ENCODE measurements at regions not wholly inside any gene's neighbourhood (a gene's known extent, or its start where the extent isn't known, plus 50 kb on each side); places are given as distances from the start of the nearest gene placed in this dataset.

DNA sequence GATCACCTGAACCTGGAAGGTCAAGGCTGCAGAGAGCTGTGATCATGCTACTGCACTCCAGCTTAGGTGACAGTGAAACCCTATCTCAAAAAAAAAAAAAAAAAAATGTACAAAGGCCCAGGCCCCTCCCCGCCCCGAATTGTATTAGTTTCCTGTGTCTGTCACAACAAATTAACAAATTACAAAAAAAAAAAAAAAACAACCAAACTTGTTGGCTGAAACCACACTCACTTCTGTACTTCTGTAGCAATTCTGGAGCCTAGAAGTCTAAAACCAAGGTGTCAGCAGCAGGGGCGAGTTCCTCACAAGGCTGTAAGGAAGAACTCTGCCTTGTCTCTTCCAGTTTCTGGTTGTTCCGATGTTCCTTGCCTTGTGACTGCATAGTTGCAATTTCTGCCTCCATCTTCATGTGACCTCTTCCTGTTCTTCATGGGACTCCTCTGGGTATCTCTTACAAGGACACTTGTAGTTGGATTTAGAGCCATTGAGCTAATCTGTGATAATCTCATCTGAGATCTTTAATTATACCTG lies 100.8 kb upstream of the ZSWIM2 start:
- Histone ChIP-seq H2BK120ac (ENCODE audit: insufficient read depth, low read length, poor library complexity) (no peak overlapping the region), H3K23ac (ENCODE audit: low read length) (no peak overlapping the region), H3K4ac (ENCODE audit: low read depth, low read length) (no peak overlapping the region), H3K9ac (ENCODE audit: low read length) (no peak overlapping the region), H2BK5ac (ENCODE audit: low read depth, low read length, poor library complexity) (no peak overlapping the region), H4K12ac (ENCODE audit: low read depth, low read length) (no peak overlapping the region), H3K27me3 (ENCODE audit: insufficient read depth, low read length) (no peaks in the 10 kb centered on the region), H3K79me1 (ENCODE audit: low read length) (no peaks in the 10 kb centered on the region), H3K4me3 (ENCODE audit: low read depth, low read length) (no peak overlapping the region), H2BK12ac (ENCODE audit: low read length) (no peak overlapping the region), H4K8ac (ENCODE audit: low read depth, low read length) (no peak overlapping the region), H3K14ac (ENCODE audit: low read length) (no peak overlapping the region), H3K4me2 (ENCODE audit: low read length) (no peak overlapping the region), H3K27ac (ENCODE audit: low read depth, low read length) (no peak overlapping the region), H4K91ac (ENCODE audit: low read depth, low read length) (no peak overlapping the region), H2AK5ac (ENCODE audit: low read length) (no peak overlapping the region), H2AFZ (ENCODE audit: insufficient read depth, low read length, poor library complexity) (no peak overlapping the region), H3K9me3 (ENCODE audit: insufficient read depth, low read depth, low read length) (no peaks in the 10 kb centered on the region), H3K18ac (ENCODE audit: low read length) (no peak overlapping the region), H3K36me3 (ENCODE audit: control insufficient read depth in 1 of 2, insufficient read depth in 2 of 2, low read length in 2 of 2) (no peaks in the 10 kb centered on the region), H3K4me1 (ENCODE audit: control insufficient read depth in 1 of 2, insufficient read depth in 2 of 2, low read length in 2 of 2) (no peaks in the 10 kb centered on the region), H3K79me2 (ENCODE audit: control insufficient read depth, insufficient read depth, low read length, poor library complexity) (no peaks in the 10 kb centered on the region)
- DNase-seq: no peak
- WGBS (ENCODE audit: extremely low coverage, insufficient coverage, insufficient read length): no CpG with 5 or more reads among the region's 4 CpGs

DNA sequence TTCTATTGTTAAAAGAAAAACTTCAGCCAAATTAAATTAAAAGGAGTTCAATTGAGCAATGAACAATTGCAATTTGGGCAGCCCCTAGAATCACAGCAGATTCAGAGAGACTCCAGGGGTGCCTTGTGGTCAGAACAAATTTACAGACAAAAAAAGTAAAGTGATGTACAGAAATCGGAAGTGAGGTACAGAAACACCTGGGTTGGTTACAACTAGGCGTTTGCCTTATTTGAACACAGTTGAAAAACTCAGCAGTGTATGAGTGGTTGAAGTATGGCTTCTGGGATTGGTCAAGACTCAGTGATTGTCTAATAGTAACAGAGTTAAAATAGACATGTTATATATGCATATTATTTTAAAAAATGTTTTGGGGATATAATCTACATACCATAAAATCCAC lies 98.5 kb upstream of the ZSWIM2 start:
- no peak overlapping the region for H4K12ac ChIP-seq (ENCODE audit: low read depth, low read length)
- no peak overlapping the region for H2BK5ac ChIP-seq (ENCODE audit: low read depth, low read length, poor library complexity)
- H3K23ac ChIP-seq (ENCODE audit: low read length): no peak overlapping the region
- no peaks in the 10 kb centered on the region for H3K36me3 ChIP-seq (ENCODE audit: control insufficient read depth in 1 of 2, insufficient read depth in 2 of 2, low read length in 2 of 2)
- H4K8ac ChIP-seq (ENCODE audit: low read depth, low read length): no peak overlapping the region
- H2AK5ac ChIP-seq (ENCODE audit: low read length): no peak overlapping the region
- no peaks in the 10 kb centered on the region for H3K79me2 ChIP-seq (ENCODE audit: control insufficient read depth, insufficient read depth, low read length, poor library complexity)
- no peak overlapping the region for H3K27ac ChIP-seq (ENCODE audit: low read depth, low read length)
- H3K4me1 ChIP-seq (ENCODE audit: control insufficient read depth in 1 of 2, insufficient read depth in 2 of 2, low read length in 2 of 2): no peaks in the 10 kb centered on the region
- no peaks in the 10 kb centered on the region for H3K9me3 ChIP-seq (ENCODE audit: insufficient read depth, low read depth, low read length)
- H3K4ac ChIP-seq (ENCODE audit: low read depth, low read length): no peak overlapping the region
- no peak overlapping the region for H3K4me2 ChIP-seq (ENCODE audit: low read length)
- H3K27me3 ChIP-seq (ENCODE audit: insufficient read depth, low read length): no peaks in the 10 kb centered on the region
- H3K4me3 ChIP-seq (ENCODE audit: low read depth, low read length): no peak overlapping the region
- no peak for DNase-seq
- WGBS (ENCODE audit: extremely low coverage, insufficient coverage, insufficient read length): no CpG with 5 or more reads among the region's 2 CpGs
- no peak overlapping the region for H4K91ac ChIP-seq (ENCODE audit: low read depth, low read length)
- H3K18ac ChIP-seq (ENCODE audit: low read length): no peak overlapping the region
- no peak overlapping the region for H2BK12ac ChIP-seq (ENCODE audit: low read length)
- H2BK120ac ChIP-seq (ENCODE audit: insufficient read depth, low read length, poor library complexity): no peak overlapping the region
- no peaks in the 10 kb centered on the region for H3K79me1 ChIP-seq (ENCODE audit: low read length)
- no peak overlapping the region for H3K14ac ChIP-seq (ENCODE audit: low read length)
- no peak overlapping the region for H3K9ac ChIP-seq (ENCODE audit: low read length)
- no peak overlapping the region for H2AFZ ChIP-seq (ENCODE audit: insufficient read depth, low read length, poor library complexity)

DNA sequence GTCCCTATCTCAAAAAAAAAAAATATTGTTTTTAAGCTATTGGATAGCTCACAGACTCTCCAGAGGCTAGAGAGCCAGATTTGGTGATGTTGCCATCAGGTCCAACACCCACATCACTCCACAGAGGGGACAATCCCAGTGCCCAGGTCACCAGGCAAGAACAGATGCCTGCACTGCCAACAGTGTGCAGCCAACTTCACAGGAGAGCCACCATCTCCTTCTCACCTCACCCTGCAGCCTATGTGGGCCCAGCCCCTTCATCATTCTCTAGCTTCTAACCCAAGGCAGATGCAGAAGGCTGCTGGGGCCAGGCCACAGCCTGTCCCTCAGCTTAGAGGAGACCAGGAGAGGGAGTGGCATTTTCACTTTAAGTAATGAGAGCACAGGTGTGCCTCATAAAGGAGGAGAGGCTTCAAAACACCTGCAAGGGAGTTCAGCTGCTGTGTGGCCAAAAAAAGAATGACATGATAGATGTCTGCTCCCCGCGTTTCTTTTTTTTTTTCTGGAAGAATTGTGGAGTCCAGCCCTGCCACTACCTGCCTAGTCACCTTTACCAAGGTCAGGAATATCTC lies 98.0 kb upstream of the ZSWIM2 start:
- Histone ChIP-seq H2BK12ac (ENCODE audit: low read length) (no peak overlapping the region), H2AK5ac (ENCODE audit: low read length) (no peak overlapping the region), H3K23ac (ENCODE audit: low read length) (no peak overlapping the region), H3K14ac (ENCODE audit: low read length) (no peak overlapping the region), H3K27ac (ENCODE audit: low read depth, low read length) (no peak overlapping the region), H4K91ac (ENCODE audit: low read depth, low read length) (no peak overlapping the region), H4K8ac (ENCODE audit: low read depth, low read length) (no peak overlapping the region), H2AFZ (ENCODE audit: insufficient read depth, low read length, poor library complexity) (no peak overlapping the region), H3K4me2 (ENCODE audit: low read length) (no peak overlapping the region), H3K4ac (ENCODE audit: low read depth, low read length) (no peak overlapping the region), H3K27me3 (ENCODE audit: insufficient read depth, low read length) (no peaks in the 10 kb centered on the region), H3K79me1 (ENCODE audit: low read length) (no peaks in the 10 kb centered on the region), H3K4me3 (ENCODE audit: low read depth, low read length) (no peak overlapping the region), H2BK120ac (ENCODE audit: insufficient read depth, low read length, poor library complexity) (no peak overlapping the region), H2BK5ac (ENCODE audit: low read depth, low read length, poor library complexity) (no peak overlapping the region), H4K12ac (ENCODE audit: low read depth, low read length) (no peak overlapping the region), H3K4me1 (ENCODE audit: control insufficient read depth in 1 of 2, insufficient read depth in 2 of 2, low read length in 2 of 2) (no peaks in the 10 kb centered on the region), H3K79me2 (ENCODE audit: control insufficient read depth, insufficient read depth, low read length, poor library complexity) (no peaks in the 10 kb centered on the region), H3K36me3 (ENCODE audit: control insufficient read depth in 1 of 2, insufficient read depth in 2 of 2, low read length in 2 of 2) (no peaks in the 10 kb centered on the region), H3K9me3 (ENCODE audit: insufficient read depth, low read depth, low read length) (no peaks in the 10 kb centered on the region), H3K9ac (ENCODE audit: low read length) (no peak overlapping the region), H3K18ac (ENCODE audit: low read length) (no peak overlapping the region)
- WGBS (ENCODE audit: extremely low coverage, insufficient coverage, insufficient read length): no CpG with 5 or more reads among the region's 2 CpGs
- no peak for DNase-seq

GRCh38 chr2:186941853-186942252 lies 92.9 kb upstream of the ZSWIM2 start:
- no peaks in the 10 kb centered on the region for H3K79me2 ChIP-seq (ENCODE audit: control insufficient read depth, insufficient read depth, low read length, poor library complexity)
- H4K8ac ChIP-seq (ENCODE audit: low read depth, low read length): no peak overlapping the region
- H2BK5ac ChIP-seq (ENCODE audit: low read depth, low read length, poor library complexity): no peak overlapping the region
- H3K4me2 ChIP-seq (ENCODE audit: low read length): no peak overlapping the region
- no peak overlapping the region for H3K27ac ChIP-seq (ENCODE audit: low read depth, low read length)
- no peaks in the 10 kb centered on the region for H3K9me3 ChIP-seq (ENCODE audit: insufficient read depth, low read depth, low read length)
- no peak overlapping the region for H2AK5ac ChIP-seq (ENCODE audit: low read length)
- no peak overlapping the region for H4K91ac ChIP-seq (ENCODE audit: low read depth, low read length)
- no peak overlapping the region for H3K18ac ChIP-seq (ENCODE audit: low read length)
- no peak overlapping the region for H3K9ac ChIP-seq (ENCODE audit: low read length)
- H2BK120ac ChIP-seq (ENCODE audit: insufficient read depth, low read length, poor library complexity): no peak overlapping the region
- no peak overlapping the region for H2BK12ac ChIP-seq (ENCODE audit: low read length)
- no peak for DNase-seq
- H3K4me3 ChIP-seq (ENCODE audit: low read depth, low read length): no peak overlapping the region
- H3K14ac ChIP-seq (ENCODE audit: low read length): no peak overlapping the region
- no peak overlapping the region for H4K12ac ChIP-seq (ENCODE audit: low read depth, low read length)
- WGBS (ENCODE audit: extremely low coverage, insufficient coverage, insufficient read length): no CpG with 5 or more reads among the region's 1 CpG
- H3K23ac ChIP-seq (ENCODE audit: low read length): no peak overlapping the region
- no peaks in the 10 kb centered on the region for H3K36me3 ChIP-seq (ENCODE audit: control insufficient read depth in 1 of 2, insufficient read depth in 2 of 2, low read length in 2 of 2)
- H3K27me3 ChIP-seq (ENCODE audit: insufficient read depth, low read length): no peaks in the 10 kb centered on the region
- no peaks in the 10 kb centered on the region for H3K4me1 ChIP-seq (ENCODE audit: control insufficient read depth in 1 of 2, insufficient read depth in 2 of 2, low read length in 2 of 2)
- H3K4ac ChIP-seq (ENCODE audit: low read depth, low read length): no peak overlapping the region
- H2AFZ ChIP-seq (ENCODE audit: insufficient read depth, low read length, poor library complexity): no peak overlapping the region
- no peaks in the 10 kb centered on the region for H3K79me1 ChIP-seq (ENCODE audit: low read length)
